Adipocyte (in vitro differentiated cells): ENCODE measurements at regions not wholly inside any gene's neighbourhood (a gene's known extent, or its start where the extent isn't known, plus 50 kb on each side); places are given as distances from the start of the nearest gene placed in this dataset.

ENCODE experiments used
- DNase-seq: peaks from one replicate; pipeline ENCODE4 v3.0.0-alpha.2; 2015; ENCODE audit warnings: low read depth
- H3K27me3 ChIP-seq: replicated peaks from 2 replicates; pipeline ENCODE4 v1.7.0; 2013; ENCODE audit warnings: mild to moderate bottlenecking, low read length, moderate library complexity; ENCODE audit not compliant: control insufficient read depth, insufficient read depth
- H3K36me3 ChIP-seq: 2 replicates; pipeline ENCODE4 v1.7.0; 2013; ENCODE audit warnings: low read length, mild to moderate bottlenecking, moderate library complexity; ENCODE audit not compliant: control insufficient read depth, insufficient read depth, severe bottlenecking
- H3K4me1 ChIP-seq: 2 replicates; pipeline ENCODE4 v1.7.0; 2013; ENCODE audit warnings: mild to moderate bottlenecking, low read length, moderate library complexity; ENCODE audit not compliant: control insufficient read depth, insufficient read depth
- H3K4me3 ChIP-seq: 2 replicates; pipeline ENCODE4 v1.7.0; 2013; ENCODE audit warnings: mild to moderate bottlenecking, low read length, moderate library complexity
- H3K9ac ChIP-seq: 2 replicates; pipeline ENCODE4 v1.7.0; 2013; ENCODE audit warnings: mild to moderate bottlenecking, low read length, moderate library complexity
- H3K9me3 ChIP-seq: 2 replicates; pipeline ENCODE4 v1.7.0; 2013; ENCODE audit warnings: mild to moderate bottlenecking, low read length, moderate library complexity; ENCODE audit not compliant: control insufficient read depth

DNA sequence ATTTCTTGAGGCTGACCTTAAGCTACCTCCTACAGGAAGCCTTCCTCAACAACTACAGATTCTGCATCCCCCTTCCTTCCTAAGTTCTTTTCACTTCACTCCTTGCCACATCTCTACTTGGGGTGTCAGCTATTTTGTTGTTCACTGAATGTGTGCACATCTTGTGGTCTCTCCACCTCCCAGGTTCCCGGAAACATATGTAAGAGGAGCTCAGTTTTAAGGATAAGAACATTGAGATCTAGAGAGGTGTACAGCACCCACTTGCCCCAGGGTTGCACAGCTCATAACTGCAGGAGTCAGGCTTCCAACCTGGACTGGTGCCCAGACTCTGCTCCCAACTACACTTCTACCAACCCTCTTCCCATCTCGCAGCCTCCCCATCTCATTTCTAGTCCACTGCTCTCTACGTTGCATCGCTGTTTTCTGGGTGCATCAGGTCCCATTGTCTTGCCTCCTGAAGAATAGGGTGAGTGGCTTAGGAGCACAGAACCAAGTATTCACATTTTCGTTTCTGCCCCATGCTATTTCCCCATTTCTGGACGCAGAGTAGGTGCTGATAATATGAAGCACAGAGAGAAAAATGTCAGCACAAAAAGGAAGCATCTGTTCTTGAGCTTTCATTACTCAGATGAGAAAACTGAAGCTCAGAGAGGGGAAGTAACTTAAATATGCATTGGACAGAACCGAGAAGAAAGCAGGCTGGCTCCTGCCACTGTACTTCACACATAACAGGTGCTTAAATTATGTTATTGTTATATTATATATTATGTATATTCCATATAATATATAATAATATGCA, 292.0 kb upstream of the CCL2 start:
- peaks cover 18% of the 10 kb centered on the region for H3K9me3 ChIP-seq
- H3K4me3 ChIP-seq: no peak overlapping the region
- no peaks in the 10 kb centered on the region for H3K4me1 ChIP-seq
- no peak for DNase-seq
- H3K27me3 ChIP-seq: peaks cover 16% of the 10 kb centered on the region
- H3K36me3 ChIP-seq: no peaks in the 10 kb centered on the region
- no peak overlapping the region for H3K9ac ChIP-seq

- H3K4me3 ChIP-seq: no peak overlapping the region
- H3K27me3 ChIP-seq: peaks cover 23% of the 10 kb centered on the region
- DNase-seq: no peak
- no peaks in the 10 kb centered on the region for H3K36me3 ChIP-seq
- peaks cover 9% of the 10 kb centered on the region for H3K9me3 ChIP-seq
- no peaks in the 10 kb centered on the region for H3K4me1 ChIP-seq
- no peak overlapping the region for H3K9ac ChIP-seq
These were observed 290.6 kb upstream of the CCL2 start for GRCh38 chr17:33964344-33964979.

- H3K27me3 ChIP-seq: peaks cover 24% of the 10 kb centered on the region
- no peaks in the 10 kb centered on the region for H3K9me3 ChIP-seq
- H3K4me3 ChIP-seq: no peak overlapping the region
- DNase-seq: no peak
- H3K4me1 ChIP-seq: no peaks in the 10 kb centered on the region
- no peaks in the 10 kb centered on the region for H3K36me3 ChIP-seq
- H3K9ac ChIP-seq: no peak overlapping the region
These were observed 288.6 kb upstream of the CCL2 start for GRCh38 chr17:33966410-33967059.

- Histone ChIP-seq H3K4me3 (no peak overlapping the region), H3K27me3 (peaks cover 24% of the 10 kb centered on the region), H3K9ac (no peak overlapping the region), H3K36me3 (no peaks in the 10 kb centered on the region), H3K4me1 (no peaks in the 10 kb centered on the region), H3K9me3 (no peaks in the 10 kb centered on the region)
- no peak for DNase-seq
These were observed 287.3 kb upstream of the CCL2 start for GRCh38 chr17:33967608-33968349.

DNA sequence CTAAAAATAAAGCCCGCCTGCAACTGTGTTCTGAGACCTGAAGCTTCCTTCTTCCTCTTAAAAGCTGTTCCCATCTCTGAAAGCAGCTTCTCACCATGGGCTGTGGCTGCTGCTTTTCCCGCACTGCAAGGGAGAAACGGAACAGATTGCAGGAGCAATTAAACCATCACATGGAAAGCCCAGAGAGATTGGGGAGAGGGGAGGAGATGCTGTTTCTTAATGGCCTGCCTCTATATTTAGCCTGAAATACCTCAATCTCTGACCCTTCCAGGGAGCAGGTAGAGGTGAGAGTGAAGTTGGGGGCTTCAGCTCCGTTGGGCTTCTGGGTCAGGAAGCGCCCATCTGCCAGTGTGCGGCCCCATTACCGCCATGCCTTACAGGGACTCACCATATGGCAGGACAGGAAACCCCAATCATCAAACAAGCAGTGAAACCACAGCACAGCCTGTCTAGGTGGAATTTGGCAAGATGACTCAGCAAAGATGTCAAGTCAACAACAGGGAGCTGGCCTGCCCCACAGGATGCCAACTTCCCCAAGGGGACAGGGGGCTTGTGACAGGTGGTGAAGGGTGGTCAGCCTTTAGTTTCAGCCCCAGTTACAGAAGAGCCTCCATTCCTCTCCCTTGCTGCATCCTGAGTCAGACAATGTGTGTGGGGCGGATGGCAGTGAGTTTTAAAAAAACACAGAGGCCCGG, 286.6 kb upstream of the CCL2 start:
- DNase-seq: no peak
- peaks cover 24% of the 10 kb centered on the region for H3K27me3 ChIP-seq
- H3K9ac ChIP-seq: no peak overlapping the region
- no peaks in the 10 kb centered on the region for H3K9me3 ChIP-seq
- H3K36me3 ChIP-seq: no peaks in the 10 kb centered on the region
- H3K4me3 ChIP-seq: no peak overlapping the region
- H3K4me1 ChIP-seq: no peaks in the 10 kb centered on the region

GRCh38 chr17:33970279-33970678, 284.8 kb upstream of the CCL2 start:
- H3K4me3 ChIP-seq: no peak overlapping the region
- H3K36me3 ChIP-seq: no peaks in the 10 kb centered on the region
- no peaks in the 10 kb centered on the region for H3K4me1 ChIP-seq
- no peaks in the 10 kb centered on the region for H3K9me3 ChIP-seq
- peaks cover 20% of the 10 kb centered on the region for H3K27me3 ChIP-seq
- DNase-seq: no peak
- H3K9ac ChIP-seq: no peak overlapping the region

DNA sequence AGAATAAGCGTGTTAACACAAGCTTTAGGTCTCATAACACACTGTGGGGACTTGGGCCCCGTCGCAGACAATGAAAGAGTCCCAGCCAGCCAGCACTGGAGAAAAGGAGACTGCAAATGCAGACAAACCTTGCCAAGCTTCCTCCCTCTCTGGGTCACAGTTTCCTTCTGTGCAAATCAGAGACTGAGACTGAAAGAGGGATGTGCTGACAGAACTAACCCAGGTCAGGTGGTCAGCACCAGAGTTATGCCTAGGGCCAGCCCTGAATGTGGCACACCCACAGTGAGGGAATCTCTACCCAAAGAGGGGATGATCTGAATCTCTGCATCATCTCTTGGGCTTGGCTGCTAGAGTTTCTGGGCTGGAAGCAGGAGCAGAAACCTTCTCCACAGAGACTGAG, 282.3 kb upstream of the CCL2 start:
- no peak overlapping the region for H3K9ac ChIP-seq
- H3K4me1 ChIP-seq: no peaks in the 10 kb centered on the region
- no peaks in the 10 kb centered on the region for H3K36me3 ChIP-seq
- no peak for DNase-seq
- H3K27me3 ChIP-seq: peaks cover 13% of the 10 kb centered on the region
- H3K9me3 ChIP-seq: no peaks in the 10 kb centered on the region
- no peak overlapping the region for H3K4me3 ChIP-seq

DNA sequence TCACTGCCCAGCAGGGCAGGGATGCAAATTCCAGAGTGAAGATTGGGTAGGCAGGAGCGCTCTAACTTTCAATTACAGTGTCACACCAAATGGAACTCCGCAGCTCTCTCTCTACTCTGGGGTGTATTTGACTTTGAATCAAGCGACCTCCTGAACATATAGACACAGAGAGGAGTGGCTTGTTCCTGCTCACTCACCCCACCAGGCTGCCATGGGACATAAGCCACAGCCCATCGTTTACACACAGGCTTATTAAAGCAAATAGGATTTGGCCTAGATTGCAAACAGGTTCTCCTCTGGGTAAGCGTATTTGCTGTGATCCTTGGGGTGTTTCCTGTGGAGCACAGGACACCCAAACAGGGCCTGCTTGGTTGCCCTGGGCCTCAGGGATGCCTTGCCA, 281.6 kb upstream of the CCL2 start:
- no peak overlapping the region for H3K9ac ChIP-seq
- H3K27me3 ChIP-seq: peaks cover 7% of the 10 kb centered on the region
- no peak overlapping the region for H3K4me3 ChIP-seq
- DNase-seq: no peak
- no peaks in the 10 kb centered on the region for H3K36me3 ChIP-seq
- H3K4me1 ChIP-seq: no peaks in the 10 kb centered on the region
- no peaks in the 10 kb centered on the region for H3K9me3 ChIP-seq

DNA sequence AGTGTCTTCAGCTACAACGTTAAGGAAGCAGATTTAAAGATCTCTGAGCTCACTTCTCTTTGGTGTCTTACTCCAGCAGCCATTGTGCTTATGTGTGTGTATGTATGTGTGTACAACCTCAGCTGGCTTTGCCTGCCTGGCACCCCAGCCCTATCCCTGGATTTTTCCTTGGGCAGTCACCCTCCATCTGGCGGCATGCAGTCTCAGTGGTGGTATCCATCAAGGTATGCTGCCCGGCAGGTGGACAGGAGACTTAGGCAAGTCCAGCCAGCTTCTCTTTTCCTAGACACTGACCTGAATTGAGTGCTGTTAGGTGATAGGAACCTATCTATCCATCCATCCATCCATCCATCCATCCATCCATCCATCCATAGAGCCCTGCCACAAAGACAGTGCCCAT, 280.8 kb upstream of the CCL2 start:
- DNase-seq: no peak
- H3K9me3 ChIP-seq: no peaks in the 10 kb centered on the region
- no peak overlapping the region for H3K4me3 ChIP-seq
- H3K9ac ChIP-seq: no peak overlapping the region
- peaks cover 5% of the 10 kb centered on the region for H3K27me3 ChIP-seq
- no peaks in the 10 kb centered on the region for H3K36me3 ChIP-seq
- H3K4me1 ChIP-seq: no peaks in the 10 kb centered on the region

- DNase-seq: no peak
These were observed 278.3 kb upstream of the CCL2 start for GRCh38 chr17:33976831-33977230.

More at GRCh38 chr17:33976831-33977230, 278.3 kb upstream of the CCL2 start:
- H3K4me1 ChIP-seq: no peaks in the 10 kb centered on the region
- no peak overlapping the region for H3K9ac ChIP-seq
- no peak overlapping the region for H3K4me3 ChIP-seq
- no peaks in the 10 kb centered on the region for H3K9me3 ChIP-seq
- H3K36me3 ChIP-seq: no peaks in the 10 kb centered on the region
- peaks cover 2% of the 10 kb centered on the region for H3K27me3 ChIP-seq
